ENCODE measurements at regions not wholly inside any gene's neighbourhood (a gene's known extent, or its start where the extent isn't known, plus 50 kb on each side); places are given as distances from the start of the nearest gene placed in this dataset.

DNA sequence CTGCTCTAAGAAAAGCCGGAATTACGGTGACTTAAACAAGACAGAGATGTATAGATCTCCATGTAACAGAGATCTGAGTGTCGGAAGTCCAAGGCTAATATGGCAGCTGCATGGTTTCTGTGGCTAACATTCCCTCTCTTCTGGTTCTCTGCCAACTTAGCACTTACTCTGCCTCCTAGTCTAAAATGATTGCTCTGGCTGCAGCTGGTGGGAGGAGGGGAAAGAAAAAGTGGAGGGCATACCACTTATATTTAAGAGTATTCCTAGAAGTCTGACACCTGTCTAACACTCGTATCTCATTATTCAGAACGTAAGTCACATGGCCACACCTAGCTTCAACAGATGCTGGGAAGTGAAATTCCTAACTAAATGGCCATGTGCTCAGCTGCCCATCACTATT lies 551.5 kb upstream of the TLE4 start:
- TF ChIP-seq EZH2 (IDR thresholded peaks at IDR 0.05; ENCODE audit: insufficient read depth, poor library complexity, severe bottlenecking) (no peak), EZH2phosphoT487 (IDR thresholded peaks at IDR 0.05; ENCODE audit: insufficient read depth, low read depth) (no peak)

All from GM23248 (cell line).